ENCODE measurements at regions not wholly inside any gene's neighbourhood (a gene's known extent, or its start where the extent isn't known, plus 50 kb on each side); places are given as distances from the start of the nearest gene placed in this dataset.
A peak's percentile ranks its signal among the peaks of the same experiment; 100 is the strongest.
"Not testable (repeated sequence)": the region's sequence is repeated elsewhere in the genome, so short reads cannot be mapped to it uniquely, and the experiment has no call there.

GRCh38 chr5:58183078-58183785 lies 276.7 kb downstream of the PLK2 start:
- H3K27me3 ChIP-seq = no peaks in the 10 kb centered on the region
- DNase-seq (ENCODE audit: low spot score in 2 of 2) = no peak
- intact Hi-C loops (cut with DNase I; ENCODE audit: low total_unique reads) = no loop called here
- H3K4me1 ChIP-seq = no peaks in the 10 kb centered on the region
- H3K27ac ChIP-seq = no peak overlapping the region
- no peaks in the 10 kb centered on the region for H3K9me3 ChIP-seq
- no peak for TF ChIP-seq POLR2A (IDR thresholded peaks at IDR 0.05)
- no peak for TF ChIP-seq POLR2AphosphoS5 (IDR thresholded peaks at IDR 0.05)
- TF ChIP-seq CTCF (IDR thresholded peaks at IDR 0.05) = no peak
- no peaks in the 10 kb centered on the region for H3K36me3 ChIP-seq
- no peak overlapping the region for H3K4me3 ChIP-seq

GRCh38 chr5:58182287-58182841 lies 277.5 kb downstream of the PLK2 start:
- DNase-seq (ENCODE audit: low spot score in 2 of 2) = no peak
- Histone ChIP-seq H3K36me3 (no peaks in the 10 kb centered on the region), H3K27ac (peak overlapping the region in 1 of 2 donors; percentile 22), H3K4me3 (no peak overlapping the region), H3K4me1 (no peaks in the 10 kb centered on the region), H3K27me3 (no peaks in the 10 kb centered on the region), H3K9me3 (no peaks in the 10 kb centered on the region)
- intact Hi-C loops (cut with DNase I; ENCODE audit: low total_unique reads) = no loop called here
- TF ChIP-seq POLR2A (IDR thresholded peaks at IDR 0.05) (no peak), POLR2AphosphoS5 (IDR thresholded peaks at IDR 0.05) (no peak), CTCF (IDR thresholded peaks at IDR 0.05) (no peak)

- Histone ChIP-seq H3K4me3 (no peak overlapping the region), H3K36me3 (no peaks in the 10 kb centered on the region), H3K27me3 (no peaks in the 10 kb centered on the region), H3K9me3 (no peaks in the 10 kb centered on the region), H3K4me1 (no peaks in the 10 kb centered on the region), H3K27ac (peak overlapping the region in 1 of 2 donors; percentile 9)
- no peak for DNase-seq (ENCODE audit: low spot score in 2 of 2)
- TF ChIP-seq CTCF (IDR thresholded peaks at IDR 0.05) = no peak
- TF ChIP-seq POLR2AphosphoS5 (IDR thresholded peaks at IDR 0.05) = no peak
- no peak for TF ChIP-seq POLR2A (IDR thresholded peaks at IDR 0.05)
- intact Hi-C loops (cut with DNase I; ENCODE audit: low total_unique reads) = no loop called here
Measured at GRCh38 chr5:58181578-58182286, 278.2 kb downstream of the PLK2 start.

- TF ChIP-seq POLR2AphosphoS5 (IDR thresholded peaks at IDR 0.05) = no peak
- no peak for TF ChIP-seq POLR2A (IDR thresholded peaks at IDR 0.05)
- no peak for TF ChIP-seq CTCF (IDR thresholded peaks at IDR 0.05)
- Histone ChIP-seq H3K9me3 (no peaks in the 10 kb centered on the region), H3K4me1 (no peaks in the 10 kb centered on the region), H3K27me3 (no peaks in the 10 kb centered on the region), H3K4me3 (no peak overlapping the region), H3K27ac (no peak overlapping the region), H3K36me3 (no peaks in the 10 kb centered on the region)
- intact Hi-C loops (cut with DNase I; ENCODE audit: low total_unique reads) = no loop called here
- no peak for DNase-seq (ENCODE audit: low spot score in 2 of 2)
Measured at GRCh38 chr5:58172946-58173345, 286.9 kb downstream of the PLK2 start.

GRCh38 chr5:58165152-58165551 lies 294.7 kb downstream of the PLK2 start:
- intact Hi-C loops (cut with DNase I; ENCODE audit: low total_unique reads) = no loop called here
- no peak overlapping the region for H3K4me3 ChIP-seq
- H3K27me3 ChIP-seq = no peaks in the 10 kb centered on the region
- DNase-seq (ENCODE audit: low spot score in 2 of 2) = no peak
- no peaks in the 10 kb centered on the region for H3K4me1 ChIP-seq
- no peaks in the 10 kb centered on the region for H3K9me3 ChIP-seq
- no peaks in the 10 kb centered on the region for H3K36me3 ChIP-seq
- no peak overlapping the region for H3K27ac ChIP-seq
- TF ChIP-seq POLR2AphosphoS5 (IDR thresholded peaks at IDR 0.05) = no peak
- TF ChIP-seq POLR2A (IDR thresholded peaks at IDR 0.05) = no peak
- TF ChIP-seq CTCF (IDR thresholded peaks at IDR 0.05) = no peak

- H3K27me3 ChIP-seq; H3K27ac ChIP-seq; intact Hi-C loops (cut with DNase I; ENCODE audit: low total_unique reads); H3K4me3 ChIP-seq; H3K4me1 ChIP-seq; DNase-seq (ENCODE audit: low spot score in 2 of 2); H3K36me3 ChIP-seq; H3K9me3 ChIP-seq: not testable (repeated sequence)
Measured at GRCh38 chr5:58161889-58162288, 298.0 kb downstream of the PLK2 start.

Data from breast epithelium (tissue), 4 donors.